ENCODE measurements at regions not wholly inside any gene's neighbourhood (a gene's known extent, or its start where the extent isn't known, plus 50 kb on each side); places are given as distances from the start of the nearest gene placed in this dataset.
"Not testable (repeated sequence)": the region's sequence is repeated elsewhere in the genome, so short reads cannot be mapped to it uniquely, and the experiment has no call there.

DNA sequence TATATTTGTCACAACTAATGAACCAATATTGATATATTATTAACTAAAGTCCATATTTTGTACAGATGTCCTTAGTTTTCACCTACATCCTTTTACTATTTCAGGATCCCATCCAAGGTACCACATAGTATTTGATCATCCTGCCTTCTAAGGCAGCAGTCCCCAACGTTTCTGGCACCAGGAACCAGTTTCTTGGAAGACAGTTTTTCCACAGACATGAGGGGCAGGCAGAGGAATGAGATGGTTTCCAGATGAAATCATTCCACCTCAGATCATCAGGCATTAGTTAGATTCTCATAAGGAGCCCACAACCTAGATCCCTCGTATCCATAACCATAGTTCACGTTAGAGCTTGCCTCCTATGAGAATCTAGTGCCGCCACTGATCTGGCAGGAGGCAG, 82.8 kb upstream of the BCL2L14 start:
- no peak for TF ChIP-seq Cebpa-rat (IDR thresholded peaks at IDR 0.05)

DNA sequence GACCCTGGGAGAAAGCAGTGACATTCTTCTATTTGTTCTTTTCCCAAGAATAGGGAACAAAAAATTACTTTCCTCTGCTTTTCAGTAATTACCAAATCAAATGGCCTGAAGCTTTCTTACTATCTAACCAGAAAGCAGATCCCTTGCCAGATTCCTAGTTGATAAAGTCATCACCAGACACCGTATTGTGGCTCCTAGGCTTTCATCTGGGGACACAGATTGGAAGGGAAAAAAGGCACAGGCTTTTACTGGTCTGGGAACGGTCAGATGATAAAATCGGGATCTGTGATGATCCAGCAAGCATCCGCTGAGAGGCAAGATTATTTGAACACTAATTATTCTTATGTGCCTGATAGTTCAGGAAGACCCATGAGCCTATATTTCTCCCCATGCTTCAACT, 79.1 kb upstream of the BCL2L14 start:
- Histone ChIP-seq H4K20me1 (no peaks in the 10 kb centered on the region), H3K9ac (no peak overlapping the region), H3K4me2 (no peak overlapping the region), H3K27ac (no peak overlapping the region), H3K4me1 (no peaks in the 10 kb centered on the region), H3K9me3 (replicated peaks in 1 of 11) (peaks cover 0 to 20% (median 0%) of the 10 kb centered on the region in 11 experiments; a peak in 8 of 22 replicates), H3K4me3 (no peak overlapping the region), H3K36me3 (no peaks in the 10 kb centered on the region), H3K27me3 (no peaks in the 10 kb centered on the region)
- TF ChIP-seq Cebpa-rat (IDR thresholded peaks at IDR 0.05): no peak

More for the DNA sequence above, 82.8 kb upstream of the BCL2L14 start:
- H3K4me3 ChIP-seq: no peak overlapping the region
- H3K27me3 ChIP-seq: no peaks in the 10 kb centered on the region
- peaks cover 0 to 13% (median 0%) of the 10 kb centered on the region in 11 experiments; a peak in 8 of 22 replicates for H3K9me3 ChIP-seq (replicated peaks in 1 of 11)
- no peak overlapping the region for H3K4me2 ChIP-seq
- no peaks in the 10 kb centered on the region for H3K4me1 ChIP-seq
- no peaks in the 10 kb centered on the region for H3K36me3 ChIP-seq
- no peak overlapping the region for H3K9ac ChIP-seq
- H3K27ac ChIP-seq: no peak overlapping the region
- no peaks in the 10 kb centered on the region for H4K20me1 ChIP-seq

DNA sequence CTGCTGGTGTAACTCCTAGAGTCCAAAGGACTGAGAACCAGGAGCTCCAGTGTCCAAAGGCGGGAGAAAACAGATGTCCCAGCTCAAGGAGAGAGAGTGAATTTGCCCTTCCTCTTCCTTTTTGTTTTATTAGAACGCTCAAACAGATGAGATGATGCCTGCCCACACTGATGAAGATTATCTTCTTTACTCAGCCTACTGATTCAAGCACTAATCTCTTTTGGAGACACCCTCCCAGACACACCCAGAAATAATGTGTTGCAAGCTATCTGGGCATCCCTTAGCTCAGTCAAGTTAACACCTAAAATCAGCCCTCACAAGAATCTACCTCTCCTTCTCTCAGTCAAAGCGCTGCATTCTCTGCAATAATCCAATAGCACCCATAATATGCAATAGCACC, 78.2 kb upstream of the BCL2L14 start:
- peaks cover 0 to 20% (median 0%) of the 10 kb centered on the region in 11 experiments; a peak in 7 of 22 replicates for H3K9me3 ChIP-seq (replicated peaks in 1 of 11)
- H3K9ac ChIP-seq: no peak overlapping the region
- H3K27me3 ChIP-seq: no peaks in the 10 kb centered on the region
- H3K4me1 ChIP-seq: no peaks in the 10 kb centered on the region
- no peak for TF ChIP-seq Cebpa-rat (IDR thresholded peaks at IDR 0.05)
- no peaks in the 10 kb centered on the region for H4K20me1 ChIP-seq
- no peak overlapping the region for H3K27ac ChIP-seq
- no peaks in the 10 kb centered on the region for H3K36me3 ChIP-seq
- no peak overlapping the region for H3K4me3 ChIP-seq
- H3K4me2 ChIP-seq: no peak overlapping the region

DNA sequence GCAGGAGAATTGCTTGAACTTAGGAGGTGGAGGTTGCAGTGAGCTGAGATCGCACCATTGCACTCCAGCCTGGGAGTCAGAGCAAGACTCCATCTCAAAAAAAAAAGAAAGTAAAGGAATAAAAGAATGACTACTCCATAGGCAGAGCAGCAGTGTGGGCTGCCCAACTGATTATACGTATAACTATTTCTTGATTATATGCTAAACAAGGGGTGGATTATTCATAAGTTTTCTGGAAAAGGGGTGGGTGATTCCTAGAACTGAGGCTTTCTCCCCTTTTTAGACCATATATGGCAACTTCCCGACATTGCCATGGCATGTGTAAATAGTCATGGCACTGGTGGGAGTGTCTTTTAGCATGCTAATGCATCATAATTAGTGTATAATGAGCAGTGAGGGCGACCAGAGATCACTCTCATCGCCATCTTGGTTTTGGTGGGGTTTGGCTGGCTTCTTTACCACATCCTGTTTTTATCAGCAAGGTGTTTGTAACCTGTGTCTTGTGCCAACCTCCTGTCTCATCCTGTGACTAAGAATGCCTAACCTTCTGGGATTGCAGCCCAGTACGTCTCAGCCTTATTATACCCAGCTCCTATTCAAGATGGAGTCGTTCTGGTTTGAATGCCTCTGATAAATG, 72.3 kb upstream of the BCL2L14 start:
- not testable (repeated sequence) for H3K4me2 ChIP-seq; H3K36me3 ChIP-seq; H3K27ac ChIP-seq; H3K4me1 ChIP-seq; H3K9ac ChIP-seq; H4K20me1 ChIP-seq; H3K27me3 ChIP-seq; H3K9me3 ChIP-seq (replicated peaks in 1 of 11); H3K4me3 ChIP-seq

DNA sequence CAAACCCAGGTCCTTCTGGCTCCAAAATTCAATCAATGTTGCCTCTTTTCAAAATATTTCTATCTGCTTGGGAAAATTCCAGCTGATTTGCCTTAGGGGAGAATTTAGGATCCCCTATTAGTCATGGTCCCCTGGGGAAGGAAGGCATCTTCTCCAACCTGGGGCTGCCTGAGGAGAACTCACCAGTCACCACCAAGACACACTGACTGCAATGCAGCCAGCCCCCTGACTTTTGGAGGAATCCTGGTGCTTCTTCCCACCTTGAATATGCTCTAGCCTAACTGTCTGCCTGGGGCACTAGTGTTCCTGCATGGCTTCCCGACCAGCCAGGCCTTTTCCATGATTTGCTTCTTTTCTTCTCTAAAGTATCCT, 71.8 kb upstream of the BCL2L14 start:
- no peak overlapping the region for H3K4me2 ChIP-seq
- TF ChIP-seq Cebpa-rat (IDR thresholded peaks at IDR 0.05): no peak
- H3K4me1 ChIP-seq: no peaks in the 10 kb centered on the region
- no peaks in the 10 kb centered on the region for H4K20me1 ChIP-seq
- H3K9me3 ChIP-seq (replicated peaks in 1 of 11): 0 out of 22 replicates have a peak, but pooled peaks cover 0 to 9% (median 0%) of the 10 kb centered on the region in 11 experiments
- no peak overlapping the region for H3K9ac ChIP-seq
- H3K27ac ChIP-seq: no peak overlapping the region
- H3K36me3 ChIP-seq: no peaks in the 10 kb centered on the region
- no peaks in the 10 kb centered on the region for H3K27me3 ChIP-seq
- no peak overlapping the region for H3K4me3 ChIP-seq

DNA sequence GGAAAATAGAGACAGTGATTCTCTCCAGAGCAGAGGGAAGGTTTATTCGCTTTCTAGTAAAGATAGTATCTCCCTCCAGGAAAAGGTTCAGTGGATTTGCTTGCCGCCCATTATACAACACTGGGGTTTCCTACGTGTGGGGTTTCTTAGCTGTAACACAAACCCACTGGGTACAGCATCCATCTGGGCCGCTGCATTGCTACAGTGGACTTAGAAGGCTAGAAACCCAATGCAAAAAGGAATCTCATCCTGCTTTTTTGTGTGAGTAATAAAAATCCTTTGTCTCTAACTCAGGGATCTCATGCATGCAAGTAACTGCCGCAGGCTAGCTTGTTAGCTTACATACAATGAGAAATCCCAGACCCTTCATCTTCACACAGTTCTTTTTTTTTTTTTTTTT, 67.1 kb upstream of the BCL2L14 start:
- H3K9ac ChIP-seq: no peak overlapping the region
- H3K4me2 ChIP-seq: no peak overlapping the region
- no peaks in the 10 kb centered on the region for H3K27me3 ChIP-seq
- no peaks in the 10 kb centered on the region for H3K36me3 ChIP-seq
- TF ChIP-seq Cebpa-rat (IDR thresholded peaks at IDR 0.05): no peak
- H4K20me1 ChIP-seq: no peaks in the 10 kb centered on the region
- H3K27ac ChIP-seq: no peak overlapping the region
- peaks cover 0 to 11% (median 0%) of the 10 kb centered on the region in 11 experiments; a peak in 2 of 22 replicates for H3K9me3 ChIP-seq (replicated peaks in 1 of 11)
- H3K4me3 ChIP-seq: no peak overlapping the region
- H3K4me1 ChIP-seq: peaks cover 18 to 24% (median 19%) of the 10 kb centered on the region in 10 experiments

DNA sequence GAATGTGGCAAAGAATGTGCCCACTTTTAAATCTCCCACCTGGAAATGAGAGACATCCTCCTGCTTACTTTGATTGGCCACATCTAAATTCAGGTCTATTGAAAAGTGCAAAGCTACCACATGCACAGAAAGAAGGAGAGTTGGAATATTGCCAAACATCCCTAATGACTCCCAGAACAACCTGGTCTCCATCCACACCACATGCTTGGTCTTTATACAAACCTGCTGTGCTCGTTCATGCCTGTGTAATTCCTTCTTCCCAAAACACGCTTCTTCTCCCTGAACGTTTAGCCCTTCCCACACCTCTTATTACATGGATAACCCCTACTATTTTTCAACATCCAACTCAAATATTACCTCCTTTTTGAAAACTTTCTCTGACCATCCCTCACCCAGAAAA, 66.2 kb upstream of the BCL2L14 start:
- no peak for TF ChIP-seq Cebpa-rat (IDR thresholded peaks at IDR 0.05)

DNA sequence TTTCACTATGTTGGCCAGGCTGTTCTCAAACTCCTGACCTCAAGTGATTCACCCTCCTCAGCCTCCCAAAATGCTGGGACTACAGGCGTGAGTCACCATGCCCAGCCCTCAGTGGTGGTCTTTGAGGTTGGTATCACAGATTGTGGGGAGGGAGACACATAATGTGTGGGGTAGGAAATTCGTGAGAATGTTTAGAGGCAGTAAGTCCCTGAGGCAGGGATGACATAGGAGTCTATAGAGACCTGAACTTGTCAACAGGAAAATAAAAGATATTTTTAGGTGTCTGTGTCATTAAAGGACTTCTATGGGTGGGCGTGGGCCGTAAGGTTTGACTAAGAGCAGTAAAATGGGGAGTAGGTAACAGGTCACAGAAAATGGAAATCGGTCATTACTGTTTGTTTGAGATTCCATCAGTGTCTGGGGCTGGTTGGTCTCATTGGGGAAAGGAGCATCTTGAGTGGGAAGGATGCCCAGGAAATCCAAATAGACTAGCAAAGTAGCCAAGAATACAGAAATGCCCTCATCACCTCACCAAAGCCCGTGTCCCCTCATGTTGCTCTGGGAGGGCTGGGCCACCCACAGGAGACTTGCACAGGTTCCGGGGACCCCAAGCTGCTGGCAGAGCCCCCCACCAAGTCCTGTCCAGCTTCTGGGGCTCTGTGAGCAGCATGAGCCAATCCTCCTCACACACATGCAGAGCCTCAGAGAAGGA, 63.6 kb upstream of the BCL2L14 start:
- Histone ChIP-seq H3K36me3 (no peaks in the 10 kb centered on the region), H3K9me3 (replicated peaks in 1 of 11) (peaks cover 0 to 11% (median 0%) of the 10 kb centered on the region in 11 experiments; a peak in 2 of 22 replicates), H3K27me3 (no peaks in the 10 kb centered on the region), H3K4me3 (no peak overlapping the region; a peak in 1 of 20 replicates), H3K4me2 (peak overlapping the region; percentile 80 to 95 (median 88)), H3K4me1 (peaks cover 49 to 55% (median 54%) of the 10 kb centered on the region in 10 experiments), H4K20me1 (no peaks in the 10 kb centered on the region), H3K27ac (peak overlapping the region in 5 of 11 experiments; percentile 14 to 97 (median 19); a peak in 4 of 22 replicates), H3K9ac (no peak overlapping the region)
- no peak for TF ChIP-seq Cebpa-rat (IDR thresholded peaks at IDR 0.05)

More for the DNA sequence above, 66.2 kb upstream of the BCL2L14 start:
- H3K27ac ChIP-seq: no peak overlapping the region
- no peaks in the 10 kb centered on the region for H4K20me1 ChIP-seq
- H3K4me2 ChIP-seq: no peak overlapping the region
- H3K9ac ChIP-seq: no peak overlapping the region
- peaks cover 27 to 33% (median 28%) of the 10 kb centered on the region in 10 experiments for H3K4me1 ChIP-seq
- H3K4me3 ChIP-seq: no peak overlapping the region
- H3K36me3 ChIP-seq: no peaks in the 10 kb centered on the region
- no peaks in the 10 kb centered on the region for H3K27me3 ChIP-seq
- peaks cover 0 to 11% (median 0%) of the 10 kb centered on the region in 11 experiments; a peak in 2 of 22 replicates for H3K9me3 ChIP-seq (replicated peaks in 1 of 11)

DNA sequence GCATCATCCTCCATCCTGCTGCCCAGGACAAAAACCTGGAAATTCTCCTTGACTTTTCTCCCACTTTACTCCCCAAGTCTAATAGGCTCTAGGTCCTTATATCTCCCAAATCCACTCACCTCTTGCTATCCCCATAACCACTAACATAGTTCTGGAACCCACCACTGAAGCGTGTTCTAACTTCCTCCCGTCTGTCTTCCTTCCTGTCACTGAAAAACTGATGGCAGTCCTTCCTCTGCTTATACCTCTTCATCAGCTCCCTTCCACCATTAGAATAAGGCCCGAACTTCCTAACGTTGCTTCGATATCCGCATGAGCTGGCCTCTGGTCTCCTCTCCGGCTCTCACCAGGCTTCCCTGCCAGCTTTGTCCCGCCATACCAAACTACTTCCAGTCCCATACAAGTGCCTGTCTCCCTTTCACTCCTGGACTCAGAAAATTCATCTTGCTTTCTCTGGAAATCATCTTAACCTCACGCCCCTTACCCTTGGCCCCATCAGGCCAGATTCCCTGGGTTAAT, 63.0 kb upstream of the BCL2L14 start:
- Histone ChIP-seq H3K36me3 (no peaks in the 10 kb centered on the region), H3K4me3 (no peak overlapping the region; a peak in 1 of 20 replicates), H3K27ac (peak overlapping the region in 5 of 11 experiments; percentile 14 to 97 (median 19); a peak in 4 of 22 replicates), H3K4me1 (peaks cover 55 to 61% (median 59%) of the 10 kb centered on the region in 10 experiments), H3K9me3 (replicated peaks in 1 of 11) (peaks cover 0 to 11% (median 0%) of the 10 kb centered on the region in 11 experiments; a peak in 2 of 22 replicates), H3K27me3 (no peaks in the 10 kb centered on the region), H4K20me1 (no peaks in the 10 kb centered on the region), H3K4me2 (peak overlapping the region; percentile 80 to 95 (median 88)), H3K9ac (no peak overlapping the region)
- no peak for TF ChIP-seq Cebpa-rat (IDR thresholded peaks at IDR 0.05)

All from BLaER1 treated with 17β-estradiol and CSF1 and Interleukin-3, amounts not matched to agents 10 nM and 100 nM (cell line).